ENCODE measurements at regions not wholly inside any gene's neighbourhood (a gene's known extent, or its start where the extent isn't known, plus 50 kb on each side); places are given as distances from the start of the nearest gene placed in this dataset.
A peak's percentile ranks its signal among the peaks of the same experiment; 100 is the strongest.

DNA sequence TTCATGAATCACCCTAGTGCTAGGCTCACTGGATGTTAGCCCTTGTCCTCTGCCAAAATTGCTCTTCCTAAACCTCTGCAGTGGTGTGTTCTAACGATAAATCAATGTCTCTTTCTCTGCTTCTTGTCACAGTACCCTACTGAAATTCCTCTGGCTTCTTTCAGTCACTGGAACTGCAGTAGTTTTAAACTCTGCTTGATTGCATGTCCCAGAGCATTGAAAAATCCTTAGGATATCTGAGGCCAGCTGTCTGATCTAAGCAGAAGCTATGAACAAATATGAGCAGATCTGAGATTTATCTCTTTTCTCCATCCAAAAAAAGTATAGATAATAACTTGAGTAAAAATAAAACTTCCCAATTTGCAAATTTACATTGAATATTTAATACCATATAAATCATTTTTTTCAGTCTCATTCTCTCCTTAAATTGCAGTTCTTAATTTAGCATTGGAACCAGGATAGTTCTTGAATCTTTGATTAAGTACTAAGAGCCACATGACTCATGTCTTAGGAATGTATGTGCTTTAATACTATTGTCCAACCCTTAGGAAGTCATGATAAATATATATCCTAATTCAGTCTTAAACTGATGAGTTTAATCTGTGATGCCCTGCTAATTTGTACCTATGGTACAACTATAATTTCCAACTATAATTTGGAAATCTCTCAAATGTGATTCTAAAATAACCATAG, 169.7 kb downstream of the PDHA2 start:
- TF ChIP-seq NFIC (IDR thresholded peaks at IDR 0.05) (no peak), RAD21 (IDR thresholded peaks at IDR 0.05; ENCODE audit: low read depth) (no peak), CREB1 (IDR thresholded peaks at IDR 0.05; ENCODE audit: low read depth) (no peak), FOXM1 (IDR thresholded peaks at IDR 0.05; ENCODE audit: borderline replicate concordance, low read depth) (no peak), CEBPB (IDR thresholded peaks at IDR 0.05) (no peak), EP300 (IDR thresholded peaks at IDR 0.05; ENCODE audit: borderline replicate concordance) (no peak), TEAD4 (IDR thresholded peaks at IDR 0.05) (no peak), MAX (IDR thresholded peaks at IDR 0.05) (no peak), ZBTB7A (IDR thresholded peaks at IDR 0.05; ENCODE audit: low read depth) (no peak)

DNA sequence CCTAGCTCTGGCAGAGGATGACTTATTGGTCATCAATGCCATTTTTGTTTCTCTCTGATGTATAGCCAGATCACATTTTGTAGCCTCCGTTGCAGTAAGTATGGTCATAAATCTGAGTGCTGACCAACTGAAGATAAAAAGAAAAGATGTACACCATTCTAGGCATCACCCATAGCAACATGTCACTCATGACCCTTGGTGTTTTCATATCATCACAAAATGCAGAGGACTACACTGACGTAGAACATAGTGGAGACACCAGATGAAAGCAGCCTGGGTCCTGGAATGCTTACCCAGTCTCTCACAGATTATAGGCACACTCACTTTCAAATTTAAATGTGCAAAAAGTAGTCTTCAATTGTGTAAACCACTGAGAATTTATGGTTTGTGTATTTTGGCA, 172.8 kb downstream of the PDHA2 start:
- TF ChIP-seq ZBTB7A (IDR thresholded peaks at IDR 0.05; ENCODE audit: low read depth) (no peak), FOXM1 (IDR thresholded peaks at IDR 0.05; ENCODE audit: borderline replicate concordance, low read depth) (no peak), CEBPB (IDR thresholded peaks at IDR 0.05) (no peak), TCF12 (IDR thresholded peaks at IDR 0.05; ENCODE audit: low read depth) (no peak), TAF1 (IDR thresholded peaks at IDR 0.05; ENCODE audit: low read depth) (no peak), MAX (IDR thresholded peaks at IDR 0.05) (no peak), CREB1 (IDR thresholded peaks at IDR 0.05; ENCODE audit: low read depth) (no peak), NFIC (IDR thresholded peaks at IDR 0.05) (no peak), RAD21 (IDR thresholded peaks at IDR 0.05; ENCODE audit: low read depth) (no peak), EP300 (IDR thresholded peaks at IDR 0.05; ENCODE audit: borderline replicate concordance) (no peak)
- TF ChIP-seq, protein P1, sequence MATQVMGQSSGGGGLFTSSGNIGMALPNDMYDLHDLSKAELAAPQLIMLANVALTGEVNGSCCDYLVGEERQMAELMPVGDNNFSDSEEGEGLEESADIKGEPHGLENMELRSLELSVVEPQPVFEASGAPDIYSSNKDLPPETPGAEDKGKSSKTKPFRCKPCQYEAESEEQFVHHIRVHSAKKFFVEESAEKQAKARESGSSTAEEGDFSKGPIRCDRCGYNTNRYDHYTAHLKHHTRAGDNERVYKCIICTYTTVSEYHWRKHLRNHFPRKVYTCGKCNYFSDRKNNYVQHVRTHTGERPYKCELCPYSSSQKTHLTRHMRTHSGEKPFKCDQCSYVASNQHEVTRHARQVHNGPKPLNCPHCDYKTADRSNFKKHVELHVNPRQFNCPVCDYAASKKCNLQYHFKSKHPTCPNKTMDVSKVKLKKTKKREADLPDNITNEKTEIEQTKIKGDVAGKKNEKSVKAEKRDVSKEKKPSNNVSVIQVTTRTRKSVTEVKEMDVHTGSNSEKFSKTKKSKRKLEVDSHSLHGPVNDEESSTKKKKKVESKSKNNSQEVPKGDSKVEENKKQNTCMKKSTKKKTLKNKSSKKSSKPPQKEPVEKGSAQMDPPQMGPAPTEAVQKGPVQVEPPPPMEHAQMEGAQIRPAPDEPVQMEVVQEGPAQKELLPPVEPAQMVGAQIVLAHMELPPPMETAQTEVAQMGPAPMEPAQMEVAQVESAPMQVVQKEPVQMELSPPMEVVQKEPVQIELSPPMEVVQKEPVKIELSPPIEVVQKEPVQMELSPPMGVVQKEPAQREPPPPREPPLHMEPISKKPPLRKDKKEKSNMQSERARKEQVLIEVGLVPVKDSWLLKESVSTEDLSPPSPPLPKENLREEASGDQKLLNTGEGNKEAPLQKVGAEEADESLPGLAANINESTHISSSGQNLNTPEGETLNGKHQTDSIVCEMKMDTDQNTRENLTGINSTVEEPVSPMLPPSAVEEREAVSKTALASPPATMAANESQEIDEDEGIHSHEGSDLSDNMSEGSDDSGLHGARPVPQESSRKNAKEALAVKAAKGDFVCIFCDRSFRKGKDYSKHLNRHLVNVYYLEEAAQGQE (IDR thresholded peaks at IDR 0.05; ENCODE audit: low read depth): no peak

DNA sequence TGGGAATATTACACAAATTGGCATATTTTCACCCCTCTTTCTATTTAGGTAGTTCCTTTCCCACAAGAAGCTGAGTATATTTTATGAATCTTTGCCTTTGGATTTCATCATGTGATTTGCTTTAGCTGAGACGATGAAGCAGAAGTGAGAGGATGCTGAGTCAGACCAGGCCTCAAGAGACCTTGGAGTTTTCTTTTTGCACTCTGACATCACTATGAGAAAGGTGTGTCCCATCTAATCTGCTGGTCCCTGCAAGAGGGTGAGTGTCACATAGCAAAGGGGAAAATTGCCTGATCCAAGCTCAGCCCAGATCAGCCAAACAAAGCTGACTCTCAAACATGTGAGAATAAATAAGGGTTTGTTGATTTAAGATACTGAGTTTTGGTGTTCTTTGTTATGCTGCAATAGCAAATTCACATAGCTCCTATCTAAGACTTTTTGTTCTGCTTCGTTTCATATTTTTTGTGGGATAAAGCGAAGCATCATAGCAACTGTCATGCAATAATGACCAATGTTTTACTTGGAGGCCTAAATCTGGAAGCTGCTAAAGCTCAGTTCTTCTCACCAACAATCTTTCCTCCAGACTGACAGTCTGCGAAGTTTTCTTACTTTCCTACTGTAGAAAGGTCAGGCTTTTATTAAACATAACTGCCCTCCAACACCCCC, 176.9 kb downstream of the PDHA2 start:
- TF ChIP-seq FOXM1 (IDR thresholded peaks at IDR 0.05; ENCODE audit: borderline replicate concordance, low read depth): no peak
- TF ChIP-seq, protein P2, sequence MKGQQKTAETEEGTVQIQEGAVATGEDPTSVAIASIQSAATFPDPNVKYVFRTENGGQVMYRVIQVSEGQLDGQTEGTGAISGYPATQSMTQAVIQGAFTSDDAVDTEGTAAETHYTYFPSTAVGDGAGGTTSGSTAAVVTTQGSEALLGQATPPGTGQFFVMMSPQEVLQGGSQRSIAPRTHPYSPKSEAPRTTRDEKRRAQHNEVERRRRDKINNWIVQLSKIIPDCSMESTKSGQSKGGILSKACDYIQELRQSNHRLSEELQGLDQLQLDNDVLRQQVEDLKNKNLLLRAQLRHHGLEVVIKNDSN (IDR thresholded peaks at IDR 0.05): no peak
- no peak for TF ChIP-seq CEBPB (IDR thresholded peaks at IDR 0.05)
- TF ChIP-seq ZBTB7A (IDR thresholded peaks at IDR 0.05; ENCODE audit: low read depth): no peak
- no peak for TF ChIP-seq MAX (IDR thresholded peaks at IDR 0.05)
- TF ChIP-seq, protein P1 (IDR thresholded peaks at IDR 0.05; ENCODE audit: low read depth): no peak
- no peak for TF ChIP-seq TAF1 (IDR thresholded peaks at IDR 0.05; ENCODE audit: low read depth)
- no peak for TF ChIP-seq EGR1 (IDR thresholded peaks at IDR 0.05)
- no peak for TF ChIP-seq EP300 (IDR thresholded peaks at IDR 0.05; ENCODE audit: borderline replicate concordance)
- no peak for TF ChIP-seq RAD21 (IDR thresholded peaks at IDR 0.05; ENCODE audit: low read depth)
- TF ChIP-seq TCF12 (IDR thresholded peaks at IDR 0.05; ENCODE audit: low read depth): no peak
- TF ChIP-seq TEAD4 (IDR thresholded peaks at IDR 0.05): no peak
- TF ChIP-seq YY1 (IDR thresholded peaks at IDR 0.05; ENCODE audit: low read depth): no peak
- no peak for TF ChIP-seq CREB1 (IDR thresholded peaks at IDR 0.05; ENCODE audit: low read depth)

GRCh38 chr4:96025011-96025410, 185.1 kb downstream of the PDHA2 start:
- TF ChIP-seq MAX (IDR thresholded peaks at IDR 0.05) (no peak), CEBPB (IDR thresholded peaks at IDR 0.05) (no peak)

GRCh38 chr4:96035727-96036126, 195.8 kb downstream of the PDHA2 start:
- TF ChIP-seq YY1 (IDR thresholded peaks at IDR 0.05; ENCODE audit: low read depth) (no peak), TCF12 (IDR thresholded peaks at IDR 0.05; ENCODE audit: low read depth) (no peak), RAD21 (IDR thresholded peaks at IDR 0.05; ENCODE audit: low read depth) (peak; percentile 59), CEBPB (IDR thresholded peaks at IDR 0.05) (no peak)

DNA sequence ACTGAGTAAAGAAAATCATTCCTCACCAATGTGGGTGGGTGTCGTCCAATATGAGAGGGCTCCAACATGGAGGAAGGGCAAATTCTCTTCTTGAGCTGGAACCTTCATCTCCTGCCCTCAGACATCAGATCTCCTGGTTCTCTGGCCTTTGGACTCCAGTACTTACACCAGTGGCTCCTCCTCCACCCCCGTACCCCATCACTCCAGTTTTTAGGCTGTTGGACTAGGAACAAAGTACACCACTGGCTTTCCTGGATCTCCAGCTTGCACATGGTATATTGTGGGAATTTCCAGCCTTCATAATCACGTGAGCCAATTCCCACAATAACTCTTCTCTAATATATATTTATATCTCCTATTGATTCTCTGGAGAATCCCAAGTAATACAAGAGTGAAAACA, 196.9 kb downstream of the PDHA2 start:
- no peak for TF ChIP-seq FOXM1 (IDR thresholded peaks at IDR 0.05; ENCODE audit: borderline replicate concordance, low read depth)
- no peak for TF ChIP-seq YY1 (IDR thresholded peaks at IDR 0.05; ENCODE audit: low read depth)
- no peak for TF ChIP-seq TAF1 (IDR thresholded peaks at IDR 0.05; ENCODE audit: low read depth)
- no peak for TF ChIP-seq CEBPB (IDR thresholded peaks at IDR 0.05)
- TF ChIP-seq CREB1 (IDR thresholded peaks at IDR 0.05; ENCODE audit: low read depth): no peak
- TF ChIP-seq, protein P2 (IDR thresholded peaks at IDR 0.05): no peak

Measured in Ishikawa (cell line).